GM12873 (cell line): ENCODE measurements at regions not wholly inside any gene's neighbourhood (a gene's known extent, or its start where the extent isn't known, plus 50 kb on each side); places are given as distances from the start of the nearest gene placed in this dataset.

Experiments
- CTCF ChIP-seq: IDR thresholded peaks from 2 replicates; pipeline ENCODE4 v1.5.1; 2012; ENCODE audit warnings: low read depth, mild to moderate bottlenecking, moderate library complexity, low read length, control low read depth; ENCODE audit not compliant: insufficient read depth; ENCODE audit errors: missing control alignments

GRCh38 chr9:115681585-115681984 is 472.0 kb upstream of the PAPPA start:
- TF ChIP-seq CTCF: no peak

- no peak for TF ChIP-seq CTCF
Observed at GRCh38 chr9:115686069-115686468, 467.5 kb upstream of the PAPPA start.

- TF ChIP-seq CTCF: no peak
Observed at GRCh38 chr9:115687356-115687755, 466.2 kb upstream of the PAPPA start.

GRCh38 chr9:115689331-115689730 is 464.3 kb upstream of the PAPPA start:
- no peak for TF ChIP-seq CTCF

GRCh38 chr9:115690786-115691496 is 462.6 kb upstream of the PAPPA start:
- TF ChIP-seq CTCF: no peak

GRCh38 chr9:115691693-115692092 is 461.9 kb upstream of the PAPPA start:
- TF ChIP-seq CTCF: no peak

- peak; percentile 10 for TF ChIP-seq CTCF
Observed at GRCh38 chr9:115694014-115694413, 459.6 kb upstream of the PAPPA start.
